Stimulated activated CD8-positive, alpha-beta memory T cell treated with anti-CD3 and anti-CD28 coated beads, Interleukin-4, amount 100 ng/mL, for 24 hours (primary cell): ENCODE measurements at regions not wholly inside any gene's neighbourhood (a gene's known extent, or its start where the extent isn't known, plus 50 kb on each side); places are given as distances from the start of the nearest gene placed in this dataset.
"Not testable (repeated sequence)": the region's sequence is repeated elsewhere in the genome, so short reads cannot be mapped to it uniquely, and the experiment has no call there.

Source experiments
- DNase-seq: peaks from one replicate; pipeline ENCODE4 v3.0.0-alpha.2; 2020; ENCODE audit warnings: low read depth

- no peak for DNase-seq
Measured at GRCh38 chr5:67934976-67935375, 280.6 kb upstream of the PIK3R1 start.

GRCh38 chr5:67925511-67925910 lies 290.0 kb upstream of the PIK3R1 start:
- DNase-seq: no peak

GRCh38 chr5:67921004-67921601 lies 294.5 kb upstream of the PIK3R1 start:
- DNase-seq: no peak

GRCh38 chr5:67919532-67919931 lies 296.0 kb upstream of the PIK3R1 start:
- not testable (repeated sequence) for DNase-seq

- DNase-seq: no peak
Measured at GRCh38 chr5:67917561-67917960, 298.0 kb upstream of the PIK3R1 start.

- no peak for DNase-seq
Measured at GRCh38 chr5:67910546-67910945, 305.0 kb upstream of the PIK3R1 start.

GRCh38 chr5:67908126-67908765 lies 307.3 kb upstream of the PIK3R1 start:
- DNase-seq: no peak

- no peak for DNase-seq
Measured at GRCh38 chr5:67904366-67904765, 311.2 kb upstream of the PIK3R1 start.

GRCh38 chr5:67903656-67904055 lies 311.9 kb upstream of the PIK3R1 start:
- no peak for DNase-seq

GRCh38 chr5:67903121-67903520 lies 312.4 kb upstream of the PIK3R1 start:
- no peak for DNase-seq

- no peak for DNase-seq
Measured at GRCh38 chr5:67902497-67902830, 313.1 kb upstream of the PIK3R1 start.

GRCh38 chr5:67901814-67902496 lies 313.6 kb upstream of the PIK3R1 start:
- no peak for DNase-seq

- no peak for DNase-seq
Measured at GRCh38 chr5:67900514-67900913, 315.0 kb upstream of the PIK3R1 start.

- no peak for DNase-seq
Measured at GRCh38 chr5:67897980-67898379, 317.6 kb upstream of the PIK3R1 start.

- no peak for DNase-seq
Measured at GRCh38 chr5:67897431-67897830, 318.1 kb upstream of the PIK3R1 start.

- no peak for DNase-seq
Measured at GRCh38 chr5:67896930-67897313, 318.6 kb upstream of the PIK3R1 start.

- no peak for DNase-seq
Measured at GRCh38 chr5:67896311-67896929, 319.1 kb upstream of the PIK3R1 start.

- not testable (repeated sequence) for DNase-seq
Measured at GRCh38 chr5:67889870-67890269, 325.7 kb upstream of the PIK3R1 start.

- DNase-seq: no peak
Measured at GRCh38 chr5:67887748-67888161, 327.8 kb upstream of the PIK3R1 start.

- DNase-seq: no peak
Measured at GRCh38 chr5:67886761-67887160, 328.8 kb upstream of the PIK3R1 start.

GRCh38 chr5:67880876-67881275 lies 334.7 kb upstream of the PIK3R1 start:
- DNase-seq: no peak

- DNase-seq: no peak
Measured at GRCh38 chr5:67880511-67880805, 335.1 kb upstream of the PIK3R1 start.
